HepG2 (cell line): ENCODE measurements at regions not wholly inside any gene's neighbourhood (a gene's known extent, or its start where the extent isn't known, plus 50 kb on each side); places are given as distances from the start of the nearest gene placed in this dataset.

Experiments used
- ATAC-seq: fragments of 200-7000 bp; cut with Tn5 transposase; 3 replicates; pipeline ENCODE4 v1.9.1; 2020; ENCODE audit warnings: mild to moderate bottlenecking, moderate library complexity
- BruUV-seq: library from RNA; stranded (reverse); fragments of 400-500 nt; replicated peaks from 2 replicates; lab custom pipeline; 2021; lab: Mats Ljungman, UMichigan
- CTCF ChIA-PET: fragments of 300-600 bp; formaldehyde crosslinking; extraction: SDS; loops from one replicate; lab custom pipeline; 2021; ENCODE audit warnings: low total read pairs, inconsistent platforms, low intra/inter-chr PET ratio; lab: Yijun Ruan, JAX
- POLR2A ChIA-PET: fragments of 350-600 bp; sonication (Branson Sonifier 250); formaldehyde crosslinking; loops from one replicate; lab custom pipeline; 2020; ENCODE audit warnings: antibody characterized with exemption, inconsistent platforms; lab: Yijun Ruan, JAX
- DNase-seq: peaks from one replicate; pipeline ENCODE4 v3.0.0-alpha.2; 2015; ENCODE audit warnings: low spot score
- FAIRE-seq: peaks from 3 replicates; lab custom pipeline; 2011; peaks lifted over from hg19 to GRCh38; lab: Jason Lieb, UNC
- H2AFZ ChIP-seq: one replicate; pipeline ENCODE4 v1.6.1; 2011; ENCODE audit warnings: low read length, inconsistent platforms
- H3K27ac ChIP-seq: fragments of 300-600 bp; 3 replicates; pipeline ENCODE4 v1.8.0; 2011; ENCODE audit warnings: mixed run types, mild to moderate bottlenecking, mixed read lengths, low read length, inconsistent platforms; ENCODE audit not compliant: insufficient read depth; ENCODE audit errors: extremely low read length
- H3K27me3 ChIP-seq, 2 experiments: fragments of 200-600 bp in 1 of 2; 2 replicates in 1 of 2; 3 replicates in 1 of 2; pipeline versions ENCODE4 v1.6.0 to v1.8.0; 2011; ENCODE audit warnings: low read length in 2 of 2, mild to moderate bottlenecking in 2 of 2, moderate library complexity in 2 of 2, inconsistent platforms in 1 of 2; ENCODE audit not compliant: insufficient read depth in 2 of 2, control insufficient read depth in 1 of 2
- H3K36me3 ChIP-seq, 2 experiments: fragments of 200-600 bp in 1 of 2; replicated peaks in 1 of 2; 2 replicates in 1 of 2; 3 replicates in 1 of 2; pipeline versions ENCODE4 v1.5.1 to v1.8.0; 2011; ENCODE audit warnings: low read length in 2 of 2, inconsistent platforms in 1 of 2; ENCODE audit not compliant: insufficient read depth in 2 of 2, control insufficient read depth in 1 of 2
- H3K4me1 ChIP-seq: 2 replicates; pipeline ENCODE4 v1.5.1; 2012; ENCODE audit warnings: low read length, inconsistent platforms; ENCODE audit not compliant: insufficient read depth
- H3K4me2 ChIP-seq: 2 replicates; pipeline ENCODE4 v1.6.0; 2011; ENCODE audit warnings: low read depth, low read length, inconsistent platforms
- H3K4me3 ChIP-seq, 3 experiments: fragments of 200-600 bp in 1 of 3; sonication (generic), shearing (Covaris generic) in 1 of 3; replicated peaks in 1 of 3; 2 replicates each; pipeline ENCODE4 v1.5.1; 2011 to 2016; ENCODE audit warnings: low read length in 3 of 3, inconsistent platforms in 2 of 3, low read depth in 2 of 3, mild to moderate bottlenecking in 2 of 3, control low read depth in 1 of 3, mixed read lengths in 1 of 3; ENCODE audit not compliant: insufficient read depth in 1 of 3
- H3K79me2 ChIP-seq: one replicate; pipeline ENCODE4 v1.6.1; 2011; ENCODE audit warnings: low read length, inconsistent platforms; ENCODE audit not compliant: insufficient read depth
- H3K9ac ChIP-seq: 2 replicates; pipeline ENCODE4 v1.6.0; 2011; ENCODE audit warnings: mild to moderate bottlenecking, low read depth, low read length, inconsistent platforms; ENCODE audit not compliant: insufficient read depth
- H3K9me3 ChIP-seq: 2 replicates; pipeline ENCODE4 v1.5.1; 2012; ENCODE audit warnings: mild to moderate bottlenecking, low read length
- H4K20me1 ChIP-seq: 2 replicates; pipeline ENCODE4 v1.6.0; 2011; ENCODE audit warnings: inconsistent platforms, mild to moderate bottlenecking, low read length, moderate library complexity; ENCODE audit not compliant: insufficient read depth
- ARNT ChIP-seq: fragments of 450-650 bp; IDR thresholded peaks from 2 replicates; pipeline ENCODE4 v1.6.1; 2017
- DPF2 ChIP-seq: sonication (generic); formaldehyde crosslinking; IDR thresholded peaks from 2 replicates; pipeline ENCODE4 v1.4.0; 2020; ENCODE audit warnings: mild to moderate bottlenecking, low read depth, missing genetic modification reagents, borderline replicate concordance
- FOXP1 ChIP-seq, 2 experiments: fragments of 450-650 bp in 1 of 2; IDR thresholded peaks; 2 replicates each; pipeline ENCODE4 v1.6.1; 2017 to 2018; ENCODE audit warnings: antibody characterized with exemption in 1 of 2
- GATAD2A ChIP-seq: IDR thresholded peaks from 2 replicates; pipeline ENCODE4 v1.6.1; 2016
- HNF4G ChIP-seq, 2 experiments: sonication (generic) in 1 of 2; formaldehyde crosslinking in 1 of 2; IDR thresholded peaks; 2 replicates each; pipeline versions ENCODE4 v1.4.0 to v1.6.1; 2011 to 2020; ENCODE audit warnings: borderline replicate concordance in 2 of 2, low read depth in 2 of 2, mild to moderate bottlenecking in 2 of 2, low read length in 1 of 2, missing genetic modification reagents in 1 of 2, moderate library complexity in 1 of 2
- KDM4B ChIP-seq: sonication (generic); formaldehyde crosslinking; IDR thresholded peaks from 2 replicates; pipeline ENCODE4 v1.4.0; 2020; ENCODE audit warnings: missing genetic modification reagents
- MTERF4 ChIP-seq: sonication (generic); formaldehyde crosslinking; IDR thresholded peaks from 2 replicates; pipeline ENCODE4 v1.8.0; 2023; ENCODE audit warnings: mild to moderate bottlenecking, missing genetic modification reagents
- NKX3-1 ChIP-seq: sonication (generic); formaldehyde crosslinking; IDR thresholded peaks from 2 replicates; pipeline ENCODE4 v1.5.0; 2020; ENCODE audit warnings: missing genetic modification reagents
- POGK ChIP-seq: sonication (generic); formaldehyde crosslinking; conservative IDR thresholded peaks from 2 replicates; pipeline ENCODE4 v1.8.0; 2022; ENCODE audit warnings: mild to moderate bottlenecking, moderate library complexity, missing genetic modification reagents
- SALL1 ChIP-seq: sonication (generic); formaldehyde crosslinking; IDR thresholded peaks from 2 replicates; pipeline ENCODE4 v1.8.0; 2022; ENCODE audit warnings: mild to moderate bottlenecking, missing genetic modification reagents
- THRA ChIP-seq: sonication (generic); formaldehyde crosslinking; IDR thresholded peaks from 2 replicates; pipeline ENCODE4 v1.4.0; 2020; ENCODE audit warnings: missing genetic modification reagents, borderline replicate concordance
- TOPORS ChIP-seq: sonication (generic); formaldehyde crosslinking; IDR thresholded peaks from 2 replicates; pipeline ENCODE4 v1.8.0; 2023; ENCODE audit warnings: mild to moderate bottlenecking, missing genetic modification reagents
- ZBTB21 ChIP-seq: sonication (generic); formaldehyde crosslinking; IDR thresholded peaks from 2 replicates; pipeline ENCODE4 v1.4.0; 2020; ENCODE audit warnings: missing genetic modification reagents
- ZNF180 ChIP-seq: sonication (generic); formaldehyde crosslinking; IDR thresholded peaks from 2 replicates; pipeline ENCODE4 v1.4.0; 2020; ENCODE audit warnings: low read depth, missing genetic modification reagents, borderline replicate concordance
- ZNF431 ChIP-seq: sonication (generic); formaldehyde crosslinking; IDR thresholded peaks from 2 replicates; pipeline ENCODE4 v1.9.0; 2022; ENCODE audit warnings: missing genetic modification reagents, low read depth, mild to moderate bottlenecking, borderline replicate concordance
- ZNF556 ChIP-seq: sonication (generic); formaldehyde crosslinking; IDR thresholded peaks from 2 replicates; pipeline ENCODE4 v1.4.0; 2020; ENCODE audit warnings: mild to moderate bottlenecking, missing genetic modification reagents, borderline replicate concordance
- ZNF577 ChIP-seq: sonication (generic); formaldehyde crosslinking; IDR thresholded peaks from 2 replicates; pipeline ENCODE4 v1.4.0; 2020; ENCODE audit warnings: mild to moderate bottlenecking, low read depth, missing genetic modification reagents, borderline replicate concordance
- ZNF605 ChIP-seq: sonication (generic); formaldehyde crosslinking; IDR thresholded peaks from 2 replicates; pipeline ENCODE4 v1.8.0; 2022; ENCODE audit warnings: mild to moderate bottlenecking, missing genetic modification reagents
- ZNF709 ChIP-seq: sonication (generic); formaldehyde crosslinking; IDR thresholded peaks from 2 replicates; pipeline ENCODE4 v1.5.0; 2020; ENCODE audit warnings: mild to moderate bottlenecking, missing genetic modification reagents
- ZNF749 ChIP-seq: sonication (generic); formaldehyde crosslinking; IDR thresholded peaks from 2 replicates; pipeline ENCODE4 v1.8.0; 2022; ENCODE audit warnings: mild to moderate bottlenecking, missing genetic modification reagents, moderate library complexity, borderline replicate concordance
- ZSCAN29 ChIP-seq: sonication (generic); formaldehyde crosslinking; conservative IDR thresholded peaks from 2 replicates; pipeline ENCODE4 v1.4.0; 2020; ENCODE audit warnings: mild to moderate bottlenecking, missing genetic modification reagents
- WGBS: methylation state at CpG from one replicate; pipeline ENCODE4 v1.1.6; 2017; ENCODE audit warnings: low lambda C conversion rate; 5-methylcytosine and 5-hydroxymethylcytosine counted together
- in situ Hi-C: cut with HindIII; loops from 2 replicates; pipeline ENCODE4 v1.10.0; 2017; ENCODE audit warnings: low pct_unique_long_range_greater_than_20kb; ENCODE audit not compliant: extremely low pct_ligation_motif_present
- intact Hi-C: fragments of 100-400 bp; cut with micrococcal nuclease; formaldehyde crosslinking; loops from one replicate; pipeline ENCODE4 v1.10.0; 2022; ENCODE audit not compliant: unreplicated experiment

GRCh38 chr2:143936538-143936847 lies 583.4 kb downstream of the ZEB2 start (continued):
- TF ChIP-seq THRA (CRISPR knock-in tag): no peak
- no peak for TF ChIP-seq ZNF605 (CRISPR knock-in tag)
- no peak for TF ChIP-seq POGK
- TF ChIP-seq TOPORS (CRISPR knock-in tag): no peak
- TF ChIP-seq ZBTB21 (CRISPR knock-in tag): no peak
- TF ChIP-seq FOXP1 (IDR thresholded peaks at IDR 0.05): no peak
- TF ChIP-seq FOXP1 (CRISPR knock-in tag; IDR thresholded peaks at IDR 0.05): no peak
- TF ChIP-seq SALL1 (CRISPR knock-in tag): no peak
- TF ChIP-seq ZSCAN29 (CRISPR knock-in tag): no peak
- TF ChIP-seq MTERF4 (CRISPR knock-in tag): no peak
- TF ChIP-seq GATAD2A (CRISPR knock-in tag): no peak

- H3K27ac ChIP-seq: no peak overlapping the region
- no TSS peak for BruUV-seq
- H3K79me2 ChIP-seq: no peaks in the 10 kb centered on the region
- no peak overlapping the region for H3K9ac ChIP-seq
- DNase-seq: no peak
- H3K4me3 ChIP-seq: no peak overlapping the region
- no peak overlapping the region for H3K4me2 ChIP-seq
- peaks cover 0 to 25% of the 10 kb centered on the region in 2 experiments; a peak in 3 of 5 replicates for H3K27me3 ChIP-seq
- CTCF ChIA-PET: no interaction called here
- intact Hi-C loops (no loop called here), in situ Hi-C loops (no loop called here)
- ATAC-seq: no peak
- no peaks in the 10 kb centered on the region for H4K20me1 ChIP-seq
- H2AFZ ChIP-seq: no peak overlapping the region
- WGBS: 24% methylated on average over 4 of the region's 4 CpGs
- H3K4me1 ChIP-seq: peaks cover 5% of the 10 kb centered on the region; the same call in 1 of the 2 replicates
- no peaks in the 10 kb centered on the region for H3K36me3 ChIP-seq
- FAIRE-seq: no peak
- POLR2A ChIA-PET: no interaction called here
- no peaks in the 10 kb centered on the region for H3K9me3 ChIP-seq
- TF ChIP-seq ZNF749 (no peak), KDM4B (no peak), ZNF431 (no peak), NKX3-1 (no peak), ZNF709 (CRISPR knock-in tag) (no peak), ZNF556 (CRISPR knock-in tag) (no peak), DPF2 (CRISPR knock-in tag) (no peak), HNF4G (IDR thresholded peaks at IDR 0.05; ENCODE audit: borderline replicate concordance, low read depth, low read length) (no peak), HNF4G (CRISPR knock-in tag; IDR thresholded peaks at IDR 0.05; ENCODE audit: borderline replicate concordance, low read depth) (no peak), ZNF180 (CRISPR knock-in tag) (no peak), ZNF577 (CRISPR knock-in tag) (no peak), ARNT (no peak)
These were observed 584.5 kb downstream of the ZEB2 start for GRCh38 chr2:143935482-143935752.
